SK-N-SH (cell line): ENCODE measurements at regions not wholly inside any gene's neighbourhood (a gene's known extent, or its start where the extent isn't known, plus 50 kb on each side); places are given as distances from the start of the nearest gene placed in this dataset.

Source experiments
- CTCF ChIA-PET: fragments of 300-600, 350-600 bp; formaldehyde crosslinking; extraction: SDS; loops from one replicate; lab custom pipeline; 2021; lab: Yijun Ruan, JAX
- POLR2A ChIA-PET: fragments of 350-600 bp; sonication (Branson Sonifier 250); formaldehyde crosslinking; extraction: SDS; loops from one replicate; lab custom pipeline; 2020; ENCODE audit warnings: antibody characterized with exemption, inconsistent platforms; lab: Yijun Ruan, JAX
- DNase-seq: peaks from one replicate; pipeline ENCODE4 v3.0.0; 2012
- H2AFZ ChIP-seq: fragments of 200-600 bp; sonication (generic); 2 replicates; pipeline ENCODE4 v1.8.1; 2016; ENCODE audit warnings: antibody characterized with exemption, mild to moderate bottlenecking, low read depth
- H3F3A ChIP-seq: fragments of 200-600 bp; sonication (generic); replicated peaks from 2 replicates; pipeline ENCODE3; 2016; ENCODE audit warnings: antibody characterized with exemption, mild to moderate bottlenecking; ENCODE audit not compliant: insufficient read depth
- H3K27ac ChIP-seq, 2 experiments: fragments of 200-500 bp in 1 of 2; fragments of 200-600 bp in 1 of 2; sonication (Bioruptor generic) in 1 of 2; sonication (generic), shearing (Covaris generic) in 1 of 2; 2 replicates each; pipeline versions ENCODE4 v1.5.1 to v1.6.1; 2014 to 2016; ENCODE audit warnings: low read depth in 2 of 2, inconsistent platforms in 1 of 2, low read length in 1 of 2, mild to moderate bottlenecking in 1 of 2, mixed read lengths in 1 of 2
- H3K27me3 ChIP-seq: fragments of 200-600 bp; sonication (generic), shearing (Covaris generic); 2 replicates; pipeline ENCODE4 v1.6.1; 2016; ENCODE audit warnings: mixed run types; ENCODE audit not compliant: insufficient read depth
- H3K36me3 ChIP-seq, 2 experiments: fragments of 200-500 bp in 1 of 2; fragments of 200-600 bp in 1 of 2; sonication (Bioruptor generic) in 1 of 2; sonication (generic) in 1 of 2; replicated peaks in 1 of 2; 2 replicates each; pipeline versions ENCODE3 to v1.5.1; 2014 to 2016; ENCODE audit warnings: low read length in 1 of 2, mild to moderate bottlenecking in 1 of 2; ENCODE audit not compliant: insufficient read depth in 2 of 2, control insufficient read depth in 1 of 2
- H3K4me1 ChIP-seq, 2 experiments: fragments of 200-500 bp in 1 of 2; fragments of 200-600 bp in 1 of 2; sonication (Bioruptor generic) in 1 of 2; sonication (generic), shearing (Covaris generic) in 1 of 2; 2 replicates each; pipeline versions ENCODE4 v1.5.1 to v1.6.1; 2014 to 2016; ENCODE audit warnings: low read depth in 1 of 2, low read length in 1 of 2, mixed run types in 1 of 2; ENCODE audit not compliant: insufficient read depth in 2 of 2, control insufficient read depth in 1 of 2
- H3K4me2 ChIP-seq: fragments of 200-600 bp; sonication (generic), shearing (Covaris generic); 2 replicates; pipeline ENCODE4 v1.6.1; 2017; ENCODE audit warnings: mixed run types
- H3K4me3 ChIP-seq, 2 experiments: fragments of 200-500 bp in 1 of 2; fragments of 200-600 bp in 1 of 2; sonication (Bioruptor generic) in 1 of 2; sonication (generic), shearing (Covaris generic) in 1 of 2; 2 replicates each; pipeline versions ENCODE4 v1.5.1 to v1.8.1; 2014 to 2016; ENCODE audit warnings: low read depth in 2 of 2, inconsistent platforms in 1 of 2, low read length in 1 of 2, mild to moderate bottlenecking in 1 of 2, mixed read lengths in 1 of 2, moderate library complexity in 1 of 2
- H3K79me2 ChIP-seq: fragments of 200-600 bp; sonication (generic); 2 replicates; pipeline ENCODE4 v1.8.1; 2017; ENCODE audit warnings: mild to moderate bottlenecking; ENCODE audit not compliant: insufficient read depth
- H3K9ac ChIP-seq: fragments of 200-600 bp; sonication (generic); 2 replicates; pipeline ENCODE4 v1.6.1; 2017; ENCODE audit warnings: mixed run types
- H3K9me2 ChIP-seq: fragments of 200-600 bp; sonication (generic); 2 replicates; pipeline ENCODE4 v1.6.1; 2017; ENCODE audit warnings: mixed run types
- H3K9me3 ChIP-seq: fragments of 200-600 bp; sonication (generic); 2 replicates; pipeline ENCODE4 v1.6.1; 2017; ENCODE audit warnings: mixed run types, mild to moderate bottlenecking, moderate library complexity
- H4K20me1 ChIP-seq: fragments of 200-600 bp; sonication (generic); 2 replicates; pipeline ENCODE4 v1.6.1; 2017; ENCODE audit warnings: mild to moderate bottlenecking, mixed run types; ENCODE audit not compliant: insufficient read depth
- CHD2 ChIP-seq: fragments of 150-350 bp; IDR thresholded peaks from 2 replicates; pipeline ENCODE4 v1.6.1; 2018; ENCODE audit warnings: low read length; ENCODE audit not compliant: partially characterized antibody
- ELF1 ChIP-seq: IDR thresholded peaks from 2 replicates; pipeline ENCODE4 v1.4.0; 2012
- FOXJ3 ChIP-seq: sonication (generic); formaldehyde crosslinking; IDR thresholded peaks from 2 replicates; pipeline ENCODE4 v1.5.1; 2020; ENCODE audit warnings: mild to moderate bottlenecking, missing genetic modification reagents
- GATA2 ChIP-seq: sonication (generic); formaldehyde crosslinking; IDR thresholded peaks from 2 replicates; pipeline ENCODE4 v1.5.0; 2020; ENCODE audit warnings: mild to moderate bottlenecking, missing genetic modification reagents
- JUND ChIP-seq: IDR thresholded peaks from 2 replicates; pipeline ENCODE4 v1.4.0; 2012
- MEF2A ChIP-seq: IDR thresholded peaks from 2 replicates; pipeline ENCODE4 v1.4.0; 2012; ENCODE audit warnings: low read depth, borderline replicate concordance
- NFIC ChIP-seq: IDR thresholded peaks from 2 replicates; pipeline ENCODE4 v1.4.0; 2012; ENCODE audit warnings: borderline replicate concordance
- POLR2AphosphoS5 ChIP-seq: IDR thresholded peaks from 2 replicates; pipeline ENCODE4 v1.6.1; 2012; ENCODE audit warnings: low read depth, low read length
- RCOR1 ChIP-seq: fragments of 150-350 bp; IDR thresholded peaks from 2 replicates; pipeline ENCODE4 v1.6.1; 2017; ENCODE audit warnings: antibody characterized with exemption, low read length
- RXRA ChIP-seq: IDR thresholded peaks from 2 replicates; pipeline ENCODE4 v1.4.0; 2012; ENCODE audit warnings: low read depth, mild to moderate bottlenecking, borderline replicate concordance
- SIN3A ChIP-seq: IDR thresholded peaks from 2 replicates; pipeline ENCODE4 v1.6.1; 2012; ENCODE audit warnings: low read depth, mild to moderate bottlenecking, low read length, moderate library complexity, borderline replicate concordance
- USF2 ChIP-seq: fragments of 150-350 bp; IDR thresholded peaks from 2 replicates; pipeline ENCODE4 v1.6.1; 2017; ENCODE audit warnings: antibody characterized with exemption, low read length, low read depth, borderline replicate concordance
- ZBTB33 ChIP-seq: IDR thresholded peaks from 2 replicates; pipeline ENCODE4 v1.4.0; 2012; ENCODE audit warnings: low read depth, borderline replicate concordance
- WGBS: methylation state at CpG from one replicate; pipeline ENCODE4 v1.1.6; 2017; ENCODE audit warnings: low lambda C conversion rate; 5-methylcytosine and 5-hydroxymethylcytosine counted together
- TF ChIP-seq, protein P1 (sequence below): fragments of 200-600 bp; sonication (generic); IDR thresholded peaks from 2 replicates; pipeline ENCODE4 v1.6.1; 2017; ENCODE audit warnings: antibody characterized with exemption, mild to moderate bottlenecking, moderate library complexity
- TF ChIP-seq, protein P2 (sequence below): IDR thresholded peaks from 2 replicates; pipeline ENCODE4 v1.6.1; 2012; ENCODE audit warnings: mild to moderate bottlenecking, low read depth, low read length, moderate library complexity
- TF ChIP-seq, protein P3 (sequence below): IDR thresholded peaks from 2 replicates; pipeline ENCODE4 v1.4.0; 2012; ENCODE audit warnings: low read depth

DNA sequence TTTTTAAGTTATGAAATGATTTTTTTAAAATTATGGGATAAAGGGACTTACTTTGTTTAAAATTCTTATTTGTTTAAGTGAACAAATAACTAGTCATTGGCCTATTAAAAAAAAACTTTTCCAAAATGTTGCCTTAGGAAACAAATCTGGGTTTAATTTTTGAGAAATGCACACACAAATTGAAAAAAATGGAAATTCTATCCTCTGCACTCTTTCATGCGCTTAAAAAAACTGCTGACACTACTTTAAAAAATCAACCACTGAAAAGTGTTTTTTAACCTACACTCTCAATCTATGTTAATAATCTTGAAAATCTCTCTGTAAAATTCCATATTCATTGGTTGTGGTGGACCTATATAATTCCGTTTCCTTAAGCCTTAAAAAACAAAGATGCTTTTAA lies 163.4 kb upstream of the DAB2 start:
- Histone ChIP-seq H3K36me3 (no peaks in the 10 kb centered on the region), H3K27me3 (peaks cover 43% of the 10 kb centered on the region; the same call in 1 of the 2 replicates), H3K4me3 (no peak overlapping the region), H3K9ac (no peak overlapping the region), H3K9me3 (no peaks in the 10 kb centered on the region), H3F3A (no peaks in the 10 kb centered on the region)
- 36% methylated on average over 2 of the region's 2 CpGs for WGBS
- POLR2A ChIA-PET: no interaction called here
- TF ChIP-seq USF2: no peak
- TF ChIP-seq MEF2A: no peak
- TF ChIP-seq, protein P1, sequence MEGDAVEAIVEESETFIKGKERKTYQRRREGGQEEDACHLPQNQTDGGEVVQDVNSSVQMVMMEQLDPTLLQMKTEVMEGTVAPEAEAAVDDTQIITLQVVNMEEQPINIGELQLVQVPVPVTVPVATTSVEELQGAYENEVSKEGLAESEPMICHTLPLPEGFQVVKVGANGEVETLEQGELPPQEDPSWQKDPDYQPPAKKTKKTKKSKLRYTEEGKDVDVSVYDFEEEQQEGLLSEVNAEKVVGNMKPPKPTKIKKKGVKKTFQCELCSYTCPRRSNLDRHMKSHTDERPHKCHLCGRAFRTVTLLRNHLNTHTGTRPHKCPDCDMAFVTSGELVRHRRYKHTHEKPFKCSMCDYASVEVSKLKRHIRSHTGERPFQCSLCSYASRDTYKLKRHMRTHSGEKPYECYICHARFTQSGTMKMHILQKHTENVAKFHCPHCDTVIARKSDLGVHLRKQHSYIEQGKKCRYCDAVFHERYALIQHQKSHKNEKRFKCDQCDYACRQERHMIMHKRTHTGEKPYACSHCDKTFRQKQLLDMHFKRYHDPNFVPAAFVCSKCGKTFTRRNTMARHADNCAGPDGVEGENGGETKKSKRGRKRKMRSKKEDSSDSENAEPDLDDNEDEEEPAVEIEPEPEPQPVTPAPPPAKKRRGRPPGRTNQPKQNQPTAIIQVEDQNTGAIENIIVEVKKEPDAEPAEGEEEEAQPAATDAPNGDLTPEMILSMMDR: no peak
- TF ChIP-seq SIN3A: no peak
- TF ChIP-seq, protein P2, sequence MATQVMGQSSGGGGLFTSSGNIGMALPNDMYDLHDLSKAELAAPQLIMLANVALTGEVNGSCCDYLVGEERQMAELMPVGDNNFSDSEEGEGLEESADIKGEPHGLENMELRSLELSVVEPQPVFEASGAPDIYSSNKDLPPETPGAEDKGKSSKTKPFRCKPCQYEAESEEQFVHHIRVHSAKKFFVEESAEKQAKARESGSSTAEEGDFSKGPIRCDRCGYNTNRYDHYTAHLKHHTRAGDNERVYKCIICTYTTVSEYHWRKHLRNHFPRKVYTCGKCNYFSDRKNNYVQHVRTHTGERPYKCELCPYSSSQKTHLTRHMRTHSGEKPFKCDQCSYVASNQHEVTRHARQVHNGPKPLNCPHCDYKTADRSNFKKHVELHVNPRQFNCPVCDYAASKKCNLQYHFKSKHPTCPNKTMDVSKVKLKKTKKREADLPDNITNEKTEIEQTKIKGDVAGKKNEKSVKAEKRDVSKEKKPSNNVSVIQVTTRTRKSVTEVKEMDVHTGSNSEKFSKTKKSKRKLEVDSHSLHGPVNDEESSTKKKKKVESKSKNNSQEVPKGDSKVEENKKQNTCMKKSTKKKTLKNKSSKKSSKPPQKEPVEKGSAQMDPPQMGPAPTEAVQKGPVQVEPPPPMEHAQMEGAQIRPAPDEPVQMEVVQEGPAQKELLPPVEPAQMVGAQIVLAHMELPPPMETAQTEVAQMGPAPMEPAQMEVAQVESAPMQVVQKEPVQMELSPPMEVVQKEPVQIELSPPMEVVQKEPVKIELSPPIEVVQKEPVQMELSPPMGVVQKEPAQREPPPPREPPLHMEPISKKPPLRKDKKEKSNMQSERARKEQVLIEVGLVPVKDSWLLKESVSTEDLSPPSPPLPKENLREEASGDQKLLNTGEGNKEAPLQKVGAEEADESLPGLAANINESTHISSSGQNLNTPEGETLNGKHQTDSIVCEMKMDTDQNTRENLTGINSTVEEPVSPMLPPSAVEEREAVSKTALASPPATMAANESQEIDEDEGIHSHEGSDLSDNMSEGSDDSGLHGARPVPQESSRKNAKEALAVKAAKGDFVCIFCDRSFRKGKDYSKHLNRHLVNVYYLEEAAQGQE: no peak
- TF ChIP-seq RXRA: no peak
- no peak for TF ChIP-seq ZBTB33
- TF ChIP-seq POLR2AphosphoS5: no peak
- no peak for TF ChIP-seq RCOR1
- TF ChIP-seq CHD2: no peak
- TF ChIP-seq ELF1: no peak
- no peak for TF ChIP-seq JUND
- no peak for TF ChIP-seq GATA2 (CRISPR knock-in tag)
- TF ChIP-seq, protein P3, sequence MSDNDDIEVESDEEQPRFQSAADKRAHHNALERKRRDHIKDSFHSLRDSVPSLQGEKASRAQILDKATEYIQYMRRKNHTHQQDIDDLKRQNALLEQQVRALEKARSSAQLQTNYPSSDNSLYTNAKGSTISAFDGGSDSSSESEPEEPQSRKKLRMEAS: no peak
- TF ChIP-seq FOXJ3: no peak
- TF ChIP-seq NFIC: no peak
- TF ChIP-seq, all 33 proteins: peak for 0
- H3K4me1 ChIP-seq: no peaks in the 10 kb centered on the region
- no peak overlapping the region for H2AFZ ChIP-seq
- no peaks in the 10 kb centered on the region for H4K20me1 ChIP-seq
- CTCF ChIA-PET: interaction anchor here (1.1 to 2.6 kb wide), 2 partner anchors 9 to 11 kb away, joined by 4 to 10 read pairs; no protein-coding TSS in a partner anchor
- no peak overlapping the region for H3K4me2 ChIP-seq
- H3K27ac ChIP-seq: no peak overlapping the region
- H3K79me2 ChIP-seq: no peaks in the 10 kb centered on the region
- DNase-seq: no peak
- no peaks in the 10 kb centered on the region for H3K9me2 ChIP-seq
